GM12878 (cell line): ENCODE measurements at regions not wholly inside any gene's neighbourhood (a gene's known extent, or its start where the extent isn't known, plus 50 kb on each side); places are given as distances from the start of the nearest gene placed in this dataset.

Experiments
- ATAC-seq: fragments of 200-7000 bp; cut with Tn5 transposase; 3 replicates; pipeline ENCODE4 v1.9.1; 2020; ENCODE audit warnings: mild to moderate bottlenecking, moderate library complexity
- BruUV-seq: library from RNA; stranded (reverse); fragments of 400-500 nt; replicated peaks from 2 replicates; lab custom pipeline; 2021; lab: Mats Ljungman, UMichigan
- CTCF ChIA-PET: fragments of 300-600 bp; sonication (Branson Sonifier 250); formaldehyde crosslinking; extraction: SDS; loops from one replicate; lab custom pipeline; 2021; ENCODE audit warnings: inconsistent platforms; lab: Yijun Ruan, JAX
- POLR2A ChIA-PET: fragments of 350-600 bp; formaldehyde crosslinking; extraction: SDS; loops from one replicate; lab custom pipeline; 2021; ENCODE audit warnings: inconsistent platforms; lab: Charles Lee
- RAD21 ChIA-PET: fragments of 300-600 bp; sonication (Branson Sonifier 250); formaldehyde crosslinking; loops from one replicate; lab custom pipeline; 2023; ENCODE audit warnings: antibody characterized with exemption; ENCODE audit not compliant: unreplicated experiment; lab: Charles Lee
- SMC1A ChIA-PET: fragments of 300-600 bp; sonication (Branson Sonifier 250); formaldehyde crosslinking; loops from one replicate; lab custom pipeline; 2023; ENCODE audit not compliant: unreplicated experiment, uncharacterized antibody; lab: Charles Lee
- DNase-seq: peaks from one replicate; pipeline ENCODE4 v3.0.0-alpha.2; 2011; ENCODE audit warnings: low read depth, low spot score
- FAIRE-seq: peaks from 3 replicates; lab custom pipeline; 2011; peaks lifted over from hg19 to GRCh38; lab: Jason Lieb, UNC
- H2AFZ ChIP-seq: 2 replicates; pipeline ENCODE4 v1.6.0; 2011; ENCODE audit warnings: low read depth, low read length, control low read depth; ENCODE audit not compliant: control insufficient read depth
- H3K27ac ChIP-seq: 2 replicates; pipeline ENCODE4 v1.5.1; 2011; ENCODE audit warnings: control low read depth; ENCODE audit not compliant: control insufficient read depth, insufficient read depth
- H3K27me3 ChIP-seq, 2 experiments: replicated peaks in 1 of 2; 2 replicates each; pipeline versions ENCODE4 v1.6.0 to v1.6.1; 2011; ENCODE audit warnings: low read length in 1 of 2; ENCODE audit not compliant: control insufficient read depth in 2 of 2, insufficient read depth in 2 of 2
- H3K36me3 ChIP-seq, 2 experiments: 2 replicates each; pipeline ENCODE4 v1.5.1; 2011; ENCODE audit warnings: low read length in 1 of 2; ENCODE audit not compliant: control insufficient read depth in 2 of 2, insufficient read depth in 2 of 2
- H3K4me1 ChIP-seq: 2 replicates; pipeline ENCODE4 v1.6.1; 2011; ENCODE audit warnings: mild to moderate bottlenecking, low read length, moderate library complexity, mixed read lengths; ENCODE audit not compliant: control insufficient read depth, insufficient read depth
- H3K4me2 ChIP-seq: 2 replicates; pipeline ENCODE4 v1.6.0; 2011; ENCODE audit warnings: control low read depth; ENCODE audit not compliant: control insufficient read depth, insufficient read depth
- H3K4me3 ChIP-seq: fragments of 200-600 bp; sonication (generic); 2 replicates; pipeline ENCODE4 v1.5.1; 2016
- H3K79me2 ChIP-seq: 2 replicates; pipeline ENCODE4 v1.6.0; 2011; ENCODE audit warnings: low read length; ENCODE audit not compliant: control insufficient read depth, insufficient read depth
- H3K9ac ChIP-seq: 2 replicates; pipeline ENCODE4 v1.8.0; 2011; ENCODE audit warnings: low read length, control low read depth, mixed read lengths; ENCODE audit not compliant: control insufficient read depth, insufficient read depth
- H3K9me3 ChIP-seq: replicated peaks from 3 replicates; pipeline ENCODE4 v1.5.1; 2011; ENCODE audit warnings: mild to moderate bottlenecking, low read length; ENCODE audit not compliant: control insufficient read depth, insufficient read depth
- H4K20me1 ChIP-seq: 2 replicates; pipeline ENCODE4 v1.6.0; 2011; ENCODE audit not compliant: control insufficient read depth, insufficient read depth
- BHLHE40 ChIP-seq, 2 experiments: fragments of 450-650 bp in 1 of 2; IDR thresholded peaks; 2 replicates each; pipeline ENCODE4 v1.6.1; 2011 to 2017; ENCODE audit warnings: low read depth in 2 of 2, borderline replicate concordance in 1 of 2, improper control_type of control experiment in 1 of 2, low read length in 1 of 2, mild to moderate bottlenecking in 1 of 2
- ETV6 ChIP-seq, 2 experiments: fragments of 450-650 bp in 1 of 2; IDR thresholded peaks in 1 of 2; conservative IDR thresholded peaks in 1 of 2; 2 replicates each; pipeline ENCODE4 v1.6.1; 2014; ENCODE audit warnings: antibody characterized with exemption in 1 of 2, borderline replicate concordance in 1 of 2, low read depth in 1 of 2, mild to moderate bottlenecking in 1 of 2, moderate library complexity in 1 of 2
- HCFC1 ChIP-seq: fragments of 150-350 bp; IDR thresholded peaks from 2 replicates; pipeline ENCODE4 v1.6.1; 2014; ENCODE audit warnings: low read length
- SIN3A ChIP-seq: IDR thresholded peaks from 2 replicates; pipeline ENCODE4 v1.6.1; 2012; ENCODE audit warnings: low read depth, low read length, improper control_type of control experiment
- TBL1XR1 ChIP-seq: IDR thresholded peaks from 2 replicates; pipeline ENCODE4 v1.6.1; 2012; ENCODE audit warnings: low read depth, low read length, improper control_type of control experiment
- WGBS: methylation state at CpG from one replicate; pipeline ENCODE4 v1.1.6; 2016; ENCODE audit warnings: low lambda C conversion rate; ENCODE audit not compliant: insufficient replicate concordance, insufficient coverage; ENCODE audit errors: missing lambda C conversion rate; 5-methylcytosine and 5-hydroxymethylcytosine counted together
- in situ Hi-C: fragments of 300-500 bp; cut with MboI; formaldehyde crosslinking; loops from 9 replicates; pipeline ENCODE4 v1.14.3; 2018; ENCODE audit warnings: mixed read lengths
- intact Hi-C: fragments of 100-400 bp; cut with micrococcal nuclease; formaldehyde crosslinking; loops from one replicate; pipeline ENCODE4 v1.14.2; 2022; ENCODE audit not compliant: unreplicated experiment
- TF ChIP-seq, protein P1 (sequence below): fragments of 450-650 bp; IDR thresholded peaks from 2 replicates; pipeline ENCODE4 v1.6.1; 2014; ENCODE audit warnings: mild to moderate bottlenecking
- TF ChIP-seq, protein P2 (sequence below): fragments of 450-650 bp; IDR thresholded peaks from 2 replicates; pipeline ENCODE4 v1.6.1; 2017; ENCODE audit warnings: mild to moderate bottlenecking, moderate library complexity
- TF ChIP-seq, protein P3 (sequence below): fragments of 450-650 bp; IDR thresholded peaks from 2 replicates; pipeline ENCODE4 v1.6.1; 2016; ENCODE audit warnings: mild to moderate bottlenecking, moderate library complexity, borderline replicate concordance

DNA sequence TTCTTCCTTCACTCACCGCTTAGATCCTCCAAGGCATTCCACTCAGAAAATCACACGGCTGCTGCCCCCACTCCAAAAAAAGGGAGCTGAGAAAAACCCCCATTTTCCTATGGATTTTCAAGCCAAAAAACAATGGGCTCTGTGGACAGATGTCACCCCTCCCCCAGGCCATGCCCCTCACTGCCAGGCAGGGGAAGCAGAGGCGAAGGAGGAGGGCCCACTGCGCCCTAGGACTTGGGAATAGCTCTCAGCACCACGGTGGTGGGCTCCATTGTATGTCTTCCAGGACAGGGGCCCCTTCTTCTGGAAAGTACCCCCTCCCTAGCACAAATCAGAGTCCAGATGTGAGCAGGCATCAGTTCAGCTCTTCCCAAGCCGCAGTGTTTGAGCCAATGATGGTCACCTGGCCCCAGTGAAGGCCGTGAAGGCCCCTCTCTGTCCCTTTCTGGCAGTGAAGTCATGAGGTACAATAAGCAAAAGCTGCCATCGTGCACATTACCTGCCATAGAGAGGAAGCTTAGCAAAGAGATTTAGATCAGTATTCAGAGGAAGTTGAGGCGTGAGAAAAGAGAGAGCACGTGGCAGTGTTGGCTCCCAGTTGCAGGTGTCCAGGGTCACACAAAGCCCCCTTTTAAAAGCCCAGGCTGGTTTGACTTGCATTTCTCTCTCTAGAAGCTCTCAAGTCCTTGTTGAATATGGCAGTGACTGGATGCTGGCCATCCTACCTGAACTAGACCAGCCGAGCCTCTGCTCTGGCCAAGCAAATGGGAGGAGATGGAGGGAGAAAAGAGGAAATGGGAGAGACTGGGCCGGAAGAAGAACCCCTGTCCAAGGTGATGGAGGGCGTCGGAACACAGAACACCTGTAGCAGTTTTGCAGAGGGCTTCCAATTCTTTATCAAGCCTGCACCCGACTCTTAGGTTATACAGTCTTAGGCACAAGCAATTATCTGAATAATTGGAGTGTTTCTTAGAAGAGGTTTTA lies 149.0 kb downstream of the TOMM20 start:
- ChIA-PET CTCF (interaction anchor here (0.6 to 7.3 kb wide), 17 partner anchors 8 to 480 kb away, joined by 3 to 43 read pairs (median 6); no protein-coding TSS in a partner anchor), SMC1A (interaction anchor here (0.7 to 13.6 kb wide), 33 partner anchors 7 to 491 kb away, joined by 3 to 229 read pairs (median 7); partner anchors contain the start of gene IRF2BP2), RAD21 (interaction anchor here (0.8 to 13.6 kb wide), 30 partner anchors 8 to 480 kb away, joined by 3 to 258 read pairs (median 8); no protein-coding TSS in a partner anchor), POLR2A (interaction anchor here (0.5 to 11.5 kb wide), 20 partner anchors 9 to 378 kb away, joined by 3 to 111 read pairs (median 6); no protein-coding TSS in a partner anchor)
- H3K79me2 ChIP-seq, result peaks cover 9% of the 10 kb centered on the region
- no peak overlapping the region for H2AFZ ChIP-seq
- H3K4me1 ChIP-seq, result peaks cover 84% of the 10 kb centered on the region
- ATAC-seq (0 out of 3 replicates have a peak, but pooled peaks have one; percentile 0), DNase-seq (no peak), FAIRE-seq (no peak)
- intact Hi-C loops, result loop anchor here (2.0 to 5.0 kb wide), 5 partner anchors 25 to 372 kb away; no protein-coding TSS in a partner anchor
- H3K9ac ChIP-seq, result peak overlapping the region; percentile 90
- no peaks in the 10 kb centered on the region; the same call in 1 of the 3 replicates for H3K9me3 ChIP-seq
- in situ Hi-C loops, result loop anchor here (5.0 to 10.0 kb wide), 4 partner anchors 33 to 482 kb away; no protein-coding TSS in a partner anchor
- peak overlapping the region; percentile 98 for H3K27ac ChIP-seq
- H3K27me3 ChIP-seq, result no peaks in the 10 kb centered on the region
- H3K4me3 ChIP-seq, result peak overlapping the region; percentile 29
- peak overlapping the region; percentile 91 for H3K4me2 ChIP-seq
- no peaks in the 10 kb centered on the region for H3K36me3 ChIP-seq
- WGBS, result 5% methylated on average over 15 of the region's 15 CpGs
- TSS peak; percentile 80 for BruUV-seq
- no peaks in the 10 kb centered on the region for H4K20me1 ChIP-seq
- TF ChIP-seq BHLHE40 (IDR thresholded peaks at IDR 0.05; ENCODE audit: borderline replicate concordance in 1 of 2, low read depth in 2 of 2, low read length in 1 of 2) (peak; percentile 44 to 53; a peak in 2 of 4 replicates), SIN3A (0 out of 2 replicates have a peak, but pooled peaks have one; percentile 27), ETV6 (conservative IDR thresholded peaks at IDR 0.05 in 1 of 2, IDR thresholded peaks at IDR 0.05 in 1 of 2; ENCODE audit: borderline replicate concordance in 1 of 2, low read depth in 1 of 2) (0 out of 4 replicates have a peak, but pooled peaks of 1 of the 2 experiments have one; percentile 15), TBL1XR1 (peak; percentile 13; the same call in 1 of the 2 replicates), HCFC1 (0 out of 2 replicates have a peak, but pooled peaks have one; percentile 13)
- TF ChIP-seq, protein P1, sequence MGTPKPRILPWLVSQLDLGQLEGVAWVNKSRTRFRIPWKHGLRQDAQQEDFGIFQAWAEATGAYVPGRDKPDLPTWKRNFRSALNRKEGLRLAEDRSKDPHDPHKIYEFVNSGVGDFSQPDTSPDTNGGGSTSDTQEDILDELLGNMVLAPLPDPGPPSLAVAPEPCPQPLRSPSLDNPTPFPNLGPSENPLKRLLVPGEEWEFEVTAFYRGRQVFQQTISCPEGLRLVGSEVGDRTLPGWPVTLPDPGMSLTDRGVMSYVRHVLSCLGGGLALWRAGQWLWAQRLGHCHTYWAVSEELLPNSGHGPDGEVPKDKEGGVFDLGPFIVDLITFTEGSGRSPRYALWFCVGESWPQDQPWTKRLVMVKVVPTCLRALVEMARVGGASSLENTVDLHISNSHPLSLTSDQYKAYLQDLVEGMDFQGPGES, result no peak
- TF ChIP-seq, protein P2, sequence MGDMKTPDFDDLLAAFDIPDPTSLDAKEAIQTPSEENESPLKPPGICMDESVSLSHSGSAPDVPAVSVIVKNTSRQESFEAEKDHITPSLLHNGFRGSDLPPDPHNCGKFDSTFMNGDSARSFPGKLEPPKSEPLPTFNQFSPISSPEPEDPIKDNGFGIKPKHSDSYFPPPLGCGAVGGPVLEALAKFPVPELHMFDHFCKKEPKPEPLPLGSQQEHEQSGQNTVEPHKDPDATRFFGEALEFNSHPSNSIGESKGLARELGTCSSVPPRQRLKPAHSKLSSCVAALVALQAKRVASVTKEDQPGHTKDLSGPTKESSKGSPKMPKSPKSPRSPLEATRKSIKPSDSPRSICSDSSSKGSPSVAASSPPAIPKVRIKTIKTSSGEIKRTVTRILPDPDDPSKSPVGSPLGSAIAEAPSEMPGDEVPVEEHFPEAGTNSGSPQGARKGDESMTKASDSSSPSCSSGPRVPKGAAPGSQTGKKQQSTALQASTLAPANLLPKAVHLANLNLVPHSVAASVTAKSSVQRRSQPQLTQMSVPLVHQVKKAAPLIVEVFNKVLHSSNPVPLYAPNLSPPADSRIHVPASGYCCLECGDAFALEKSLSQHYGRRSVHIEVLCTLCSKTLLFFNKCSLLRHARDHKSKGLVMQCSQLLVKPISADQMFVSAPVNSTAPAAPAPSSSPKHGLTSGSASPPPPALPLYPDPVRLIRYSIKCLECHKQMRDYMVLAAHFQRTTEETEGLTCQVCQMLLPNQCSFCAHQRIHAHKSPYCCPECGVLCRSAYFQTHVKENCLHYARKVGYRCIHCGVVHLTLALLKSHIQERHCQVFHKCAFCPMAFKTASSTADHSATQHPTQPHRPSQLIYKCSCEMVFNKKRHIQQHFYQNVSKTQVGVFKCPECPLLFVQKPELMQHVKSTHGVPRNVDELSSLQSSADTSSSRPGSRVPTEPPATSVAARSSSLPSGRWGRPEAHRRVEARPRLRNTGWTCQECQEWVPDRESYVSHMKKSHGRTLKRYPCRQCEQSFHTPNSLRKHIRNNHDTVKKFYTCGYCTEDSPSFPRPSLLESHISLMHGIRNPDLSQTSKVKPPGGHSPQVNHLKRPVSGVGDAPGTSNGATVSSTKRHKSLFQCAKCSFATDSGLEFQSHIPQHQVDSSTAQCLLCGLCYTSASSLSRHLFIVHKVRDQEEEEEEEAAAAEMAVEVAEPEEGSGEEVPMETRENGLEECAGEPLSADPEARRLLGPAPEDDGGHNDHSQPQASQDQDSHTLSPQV, result peak; percentile 31; the same call in 1 of the 2 replicates
- TF ChIP-seq, protein P3, sequence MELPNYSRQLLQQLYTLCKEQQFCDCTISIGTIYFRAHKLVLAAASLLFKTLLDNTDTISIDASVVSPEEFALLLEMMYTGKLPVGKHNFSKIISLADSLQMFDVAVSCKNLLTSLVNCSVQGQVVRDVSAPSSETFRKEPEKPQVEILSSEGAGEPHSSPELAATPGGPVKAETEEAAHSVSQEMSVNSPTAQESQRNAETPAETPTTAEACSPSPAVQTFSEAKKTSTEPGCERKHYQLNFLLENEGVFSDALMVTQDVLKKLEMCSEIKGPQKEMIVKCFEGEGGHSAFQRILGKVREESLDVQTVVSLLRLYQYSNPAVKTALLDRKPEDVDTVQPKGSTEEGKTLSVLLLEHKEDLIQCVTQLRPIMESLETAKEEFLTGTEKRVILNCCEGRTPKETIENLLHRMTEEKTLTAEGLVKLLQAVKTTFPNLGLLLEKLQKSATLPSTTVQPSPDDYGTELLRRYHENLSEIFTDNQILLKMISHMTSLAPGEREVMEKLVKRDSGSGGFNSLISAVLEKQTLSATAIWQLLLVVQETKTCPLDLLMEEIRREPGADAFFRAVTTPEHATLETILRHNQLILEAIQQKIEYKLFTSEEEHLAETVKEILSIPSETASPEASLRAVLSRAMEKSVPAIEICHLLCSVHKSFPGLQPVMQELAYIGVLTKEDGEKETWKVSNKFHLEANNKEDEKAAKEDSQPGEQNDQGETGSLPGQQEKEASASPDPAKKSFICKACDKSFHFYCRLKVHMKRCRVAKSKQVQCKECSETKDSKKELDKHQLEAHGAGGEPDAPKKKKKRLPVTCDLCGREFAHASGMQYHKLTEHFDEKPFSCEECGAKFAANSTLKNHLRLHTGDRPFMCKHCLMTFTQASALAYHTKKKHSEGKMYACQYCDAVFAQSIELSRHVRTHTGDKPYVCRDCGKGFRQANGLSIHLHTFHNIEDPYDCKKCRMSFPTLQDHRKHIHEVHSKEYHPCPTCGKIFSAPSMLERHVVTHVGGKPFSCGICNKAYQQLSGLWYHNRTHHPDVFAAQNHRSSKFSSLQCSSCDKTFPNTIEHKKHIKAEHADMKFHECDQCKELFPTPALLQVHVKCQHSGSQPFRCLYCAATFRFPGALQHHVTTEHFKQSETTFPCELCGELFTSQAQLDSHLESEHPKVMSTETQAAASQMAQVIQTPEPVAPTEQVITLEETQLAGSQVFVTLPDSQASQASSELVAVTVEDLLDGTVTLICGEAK, result peak; percentile 26; the same call in 1 of the 2 replicates
